ENCODE measurements at regions not wholly inside any gene's neighbourhood (a gene's known extent, or its start where the extent isn't known, plus 50 kb on each side); places are given as distances from the start of the nearest gene placed in this dataset.
"Not testable (repeated sequence)": the region's sequence is repeated elsewhere in the genome, so short reads cannot be mapped to it uniquely, and the experiment has no call there.

DNA sequence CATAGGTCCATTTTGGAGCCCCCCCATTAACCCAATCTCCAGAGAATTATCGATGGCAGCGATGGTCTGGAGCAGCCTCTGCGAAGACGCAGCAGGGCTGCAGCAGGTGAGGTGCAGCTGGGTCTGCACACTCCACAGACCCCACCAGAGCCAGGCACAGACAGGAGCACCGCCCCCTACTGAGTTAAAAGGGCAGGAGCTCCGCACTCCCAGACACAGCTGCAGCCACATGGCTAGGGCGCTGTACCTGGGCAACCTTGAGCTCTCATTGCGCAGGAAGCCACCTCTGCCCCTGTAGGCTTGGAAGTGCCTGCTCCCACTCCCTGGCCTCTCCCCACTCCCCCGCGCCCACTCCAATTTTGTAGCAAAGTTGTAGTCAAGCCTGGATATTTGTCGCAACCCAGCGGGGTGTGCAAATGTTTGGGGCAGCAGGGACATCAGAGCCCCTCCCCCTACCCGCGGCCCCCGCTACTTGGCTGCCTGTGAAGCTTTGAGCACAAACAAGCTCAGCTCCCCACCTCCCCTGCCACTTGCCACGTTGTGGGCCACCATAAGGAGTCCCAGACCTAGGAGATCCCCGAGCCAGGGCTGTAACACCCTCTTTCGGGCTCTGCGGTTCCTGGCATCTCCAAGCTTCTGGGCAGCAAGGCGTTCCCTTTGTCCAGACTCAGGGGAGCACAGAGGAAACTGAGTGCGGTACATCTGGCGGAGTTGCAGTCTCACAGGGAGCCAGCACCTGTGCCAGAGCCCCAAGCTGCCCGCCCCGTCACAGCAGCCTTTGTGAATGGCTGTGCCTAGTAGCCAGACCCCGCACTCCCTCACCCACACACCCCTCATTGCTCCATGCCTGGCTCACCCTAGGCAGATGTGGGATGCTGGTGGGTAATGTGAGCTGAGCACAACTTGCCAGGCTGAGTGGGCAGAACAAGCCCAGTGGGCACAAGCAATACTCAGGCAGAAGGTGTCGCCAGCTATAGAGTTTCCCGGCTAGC lies 949.7 kb upstream of the SLITRK1 start:
- DNase-seq, result no peak

DNA sequence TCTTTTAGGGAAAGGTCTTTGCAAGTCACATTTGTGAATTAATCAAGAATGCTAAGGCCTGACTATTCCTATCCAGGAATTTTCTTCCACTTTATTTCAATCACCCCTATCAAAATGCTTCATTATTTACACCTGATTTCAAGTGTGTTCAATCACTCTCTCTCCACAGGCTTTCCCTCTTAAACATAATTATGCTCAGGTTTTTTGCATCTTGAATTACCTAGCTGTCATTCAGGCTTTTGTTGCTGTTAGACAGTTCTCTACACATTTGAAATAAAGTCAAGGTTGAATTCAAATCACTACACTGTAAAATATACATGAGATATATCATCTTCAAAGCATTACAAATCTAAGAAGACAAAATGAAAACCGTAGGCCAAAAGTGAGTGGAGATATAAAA lies 941.3 kb upstream of the SLITRK1 start:
- DNase-seq, result no peak

DNA sequence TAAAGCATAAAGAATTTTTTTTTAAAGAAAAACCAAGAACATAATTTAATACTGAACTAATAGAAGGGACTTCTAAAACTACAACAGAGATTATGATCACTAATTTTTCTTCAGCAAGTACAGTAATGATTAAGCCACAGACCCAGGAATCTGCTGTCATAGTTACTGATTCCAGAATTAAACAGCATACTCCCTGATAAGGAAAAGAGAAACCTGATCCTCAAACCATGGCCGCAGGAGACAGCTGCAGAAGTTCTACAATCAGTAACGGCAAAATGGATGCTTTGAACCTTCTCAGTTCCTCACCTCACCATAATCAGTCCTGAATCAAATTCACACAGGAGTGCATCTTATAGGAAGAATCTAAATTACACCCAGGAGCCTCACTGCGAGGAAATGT lies 939.0 kb upstream of the SLITRK1 start:
- no peak for DNase-seq

DNA sequence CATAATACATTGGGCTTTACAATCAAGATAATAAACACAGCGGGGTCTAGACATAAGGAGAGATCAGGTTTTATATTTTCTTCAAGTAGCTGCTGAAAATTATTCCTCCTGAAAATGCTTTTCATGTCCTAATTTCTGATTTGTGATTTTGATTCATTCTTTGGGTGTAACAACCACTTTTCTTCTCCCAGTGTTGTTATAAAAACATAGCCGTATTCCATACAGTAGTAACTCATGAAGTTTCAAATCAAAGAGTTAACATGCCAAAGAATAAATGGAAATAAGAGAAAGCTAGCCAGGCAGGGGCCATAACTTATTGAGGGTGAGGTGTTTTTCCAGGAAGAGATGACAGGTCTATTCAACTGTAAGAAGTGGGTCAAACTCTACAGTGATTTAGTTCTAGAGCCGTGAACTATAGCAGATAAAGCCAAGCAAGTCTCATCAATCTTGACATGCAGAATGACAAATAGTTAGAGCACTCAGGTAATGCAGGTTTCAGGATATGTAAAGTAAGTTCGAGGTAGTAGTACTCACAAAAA lies 934.4 kb upstream of the SLITRK1 start:
- no peak for DNase-seq

DNA sequence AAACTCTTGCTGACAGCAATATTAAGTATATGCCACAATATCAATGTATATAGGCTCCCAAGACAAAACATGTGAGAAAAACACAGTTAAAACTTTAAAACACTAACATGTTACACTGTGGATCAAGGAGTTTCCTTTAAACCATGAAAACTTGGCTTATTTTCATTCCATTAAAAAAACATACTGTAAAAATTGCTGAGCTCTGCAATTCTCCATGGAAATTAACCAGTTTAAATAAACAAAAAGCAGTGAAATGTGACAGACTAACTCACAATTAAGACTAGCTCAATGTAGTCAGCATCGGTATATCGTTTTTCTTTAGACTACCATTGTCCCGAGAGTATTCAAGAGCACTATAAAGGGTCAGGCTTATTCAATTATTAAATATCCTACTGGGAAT lies 930.5 kb upstream of the SLITRK1 start:
- DNase-seq, result no peak

DNA sequence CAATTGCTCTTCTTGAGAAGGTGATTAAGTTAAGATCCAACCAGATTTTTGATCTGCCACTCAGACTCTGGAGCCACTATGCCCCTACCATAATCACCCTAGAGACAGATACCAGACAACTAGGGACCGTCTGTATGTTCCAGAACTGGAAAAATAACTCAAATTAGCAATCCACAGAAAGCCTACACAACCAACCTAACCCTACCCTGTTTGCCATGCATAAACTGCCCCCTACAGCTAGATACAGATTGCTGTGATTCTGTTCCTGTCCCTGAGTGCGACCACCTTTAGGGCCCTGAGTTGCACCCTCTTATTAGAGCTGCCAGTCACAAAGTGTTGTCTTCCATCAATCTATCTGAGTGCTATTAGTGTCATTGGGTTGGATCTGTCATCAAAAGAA lies 929.8 kb upstream of the SLITRK1 start:
- DNase-seq, result no peak

DNA sequence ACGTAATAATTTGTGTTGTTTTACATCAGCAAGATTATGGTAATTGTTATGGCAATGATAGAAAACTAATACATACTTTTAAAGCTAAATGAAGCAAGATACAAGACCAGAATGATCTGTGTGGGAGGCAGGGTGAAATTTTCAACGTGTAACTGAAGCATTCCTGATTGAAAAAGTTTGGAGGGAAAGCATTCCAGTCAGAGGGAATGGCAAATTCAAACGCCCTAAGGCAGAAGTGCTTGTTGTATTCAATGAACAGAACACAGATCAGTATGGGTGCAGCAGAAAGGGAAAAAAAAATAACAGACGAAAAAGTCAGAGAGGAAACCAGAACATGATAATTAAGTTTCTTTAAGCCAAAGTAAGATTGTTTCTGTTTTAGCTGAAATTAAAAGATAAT lies 928.5 kb upstream of the SLITRK1 start:
- no peak for DNase-seq

DNA sequence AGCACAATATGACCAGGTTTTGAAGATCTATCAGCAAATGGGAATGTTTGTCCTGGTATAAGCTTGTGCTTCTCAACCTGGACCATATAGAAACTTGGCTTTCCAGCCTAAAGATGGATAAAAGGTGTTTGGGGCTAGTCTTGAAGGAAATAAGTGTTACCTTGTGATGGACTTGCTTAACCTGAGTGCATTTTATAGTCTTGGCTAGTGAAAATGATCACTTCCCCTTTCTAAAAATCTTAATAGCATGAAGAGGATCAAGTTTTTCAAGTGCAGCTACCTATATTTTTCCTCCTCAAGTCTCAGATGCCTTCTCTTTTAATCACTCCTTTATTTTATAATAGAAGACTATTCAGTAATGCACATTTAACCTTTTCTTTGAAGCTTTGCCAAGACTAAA lies 919.8 kb upstream of the SLITRK1 start:
- DNase-seq, result no peak

DNA sequence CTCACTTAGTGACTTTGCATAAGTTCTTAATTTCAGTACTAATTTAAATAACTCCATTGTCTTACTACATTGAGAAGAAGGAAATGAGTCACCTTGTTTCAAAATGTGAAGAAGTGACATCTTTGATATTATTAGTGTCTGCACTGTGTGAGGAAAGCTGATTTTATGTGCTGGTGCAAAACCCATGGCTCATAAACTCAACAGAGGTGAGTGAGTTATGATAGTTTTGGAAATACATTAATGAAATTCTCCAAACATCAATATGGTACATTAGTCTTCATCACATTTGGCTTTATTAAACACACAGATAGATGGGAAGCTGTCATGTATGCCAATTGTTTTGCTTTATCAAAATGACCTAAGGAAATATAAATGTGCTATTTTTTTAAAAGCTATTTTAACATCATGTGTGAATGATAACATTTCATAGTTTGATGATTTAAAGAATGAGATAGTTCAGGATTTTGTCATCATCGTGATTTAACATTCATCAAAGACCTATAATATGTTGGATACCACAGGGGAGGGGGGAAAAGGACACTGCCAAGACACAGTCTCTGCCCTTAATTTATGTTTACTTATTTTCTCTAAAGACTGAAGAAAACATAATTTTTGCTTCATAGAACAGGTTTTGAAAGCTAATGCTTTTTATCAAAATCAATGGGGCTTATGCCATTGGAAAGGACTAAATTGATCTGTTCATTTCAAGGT lies 902.3 kb upstream of the SLITRK1 start:
- DNase-seq, result no peak

DNA sequence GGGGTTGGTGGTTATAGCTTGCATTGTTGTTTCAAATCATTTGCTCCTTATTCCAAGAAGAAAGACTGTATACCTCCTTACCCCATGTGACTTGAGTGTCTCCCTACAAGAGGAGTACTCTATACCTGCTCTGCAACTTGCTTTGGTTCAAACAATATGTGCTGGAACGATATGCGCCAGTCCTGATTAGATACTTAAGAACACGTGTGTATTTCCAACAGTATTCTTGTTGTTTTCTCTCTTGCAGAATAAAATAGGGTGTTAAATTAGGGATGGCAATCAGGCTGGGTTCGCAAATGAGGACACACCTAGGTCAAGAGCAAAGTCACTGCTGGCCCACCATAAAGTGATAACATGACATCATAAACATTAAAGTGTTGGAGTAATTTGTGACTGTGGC lies 895.0 kb upstream of the SLITRK1 start:
- no peak for DNase-seq

DNA sequence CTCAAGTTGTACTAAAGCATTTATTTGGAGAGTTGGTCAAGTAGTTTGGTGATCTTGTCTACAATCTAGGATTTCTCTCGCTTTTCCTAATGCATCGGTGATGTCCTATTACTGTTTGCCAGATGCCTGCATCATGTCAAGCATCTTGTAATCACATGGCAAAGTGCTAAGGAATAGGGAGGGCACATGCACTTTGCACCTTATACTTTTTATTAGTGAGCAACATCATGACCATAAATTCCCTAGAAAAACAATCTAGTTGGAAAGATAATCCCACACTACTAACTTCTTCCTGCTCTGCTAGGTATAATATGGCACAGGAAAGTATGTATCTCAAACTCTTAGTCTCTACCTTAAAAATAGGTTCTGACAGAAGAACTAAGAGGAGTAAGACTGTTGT lies 894.3 kb upstream of the SLITRK1 start:
- DNase-seq, result no peak

DNA sequence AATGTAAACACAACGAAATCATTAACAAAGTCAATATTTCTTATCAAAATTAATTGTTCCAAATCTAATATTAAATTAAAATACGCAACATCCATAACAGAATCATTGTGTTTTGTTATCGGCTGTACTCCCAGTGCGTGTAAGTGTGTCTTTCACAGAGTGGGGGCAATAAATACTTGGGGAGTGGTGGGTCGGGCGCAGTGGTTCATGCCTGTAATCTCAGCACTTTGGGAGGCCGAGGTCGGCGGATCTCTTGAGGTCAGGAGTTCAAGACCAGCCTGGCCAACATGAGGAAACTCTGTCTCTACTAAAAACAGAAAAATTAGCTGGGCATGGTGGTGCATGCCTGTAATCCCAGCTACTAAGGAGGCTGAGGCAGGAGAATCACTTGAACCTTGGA lies 893.6 kb upstream of the SLITRK1 start:
- not testable (repeated sequence) for DNase-seq

DNA sequence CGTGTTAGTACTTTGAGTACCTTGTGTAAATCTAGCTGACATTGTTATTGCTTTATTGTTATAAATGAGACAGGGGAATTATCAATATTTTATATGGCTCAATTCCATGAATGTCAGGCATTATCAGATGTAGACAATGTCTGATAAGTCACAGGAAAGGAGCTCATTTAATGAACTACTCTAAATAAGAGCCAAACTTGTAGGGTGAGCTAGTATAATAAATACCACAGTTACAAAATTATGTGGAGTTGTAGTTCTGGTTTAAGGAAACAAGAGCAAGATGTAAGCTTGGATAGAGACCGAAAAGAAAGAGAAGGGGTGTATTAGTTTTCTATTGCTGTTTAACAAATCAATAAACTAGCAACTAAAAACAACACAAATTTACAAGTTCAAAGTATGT lies 891.8 kb upstream of the SLITRK1 start:
- DNase-seq, result no peak

DNA sequence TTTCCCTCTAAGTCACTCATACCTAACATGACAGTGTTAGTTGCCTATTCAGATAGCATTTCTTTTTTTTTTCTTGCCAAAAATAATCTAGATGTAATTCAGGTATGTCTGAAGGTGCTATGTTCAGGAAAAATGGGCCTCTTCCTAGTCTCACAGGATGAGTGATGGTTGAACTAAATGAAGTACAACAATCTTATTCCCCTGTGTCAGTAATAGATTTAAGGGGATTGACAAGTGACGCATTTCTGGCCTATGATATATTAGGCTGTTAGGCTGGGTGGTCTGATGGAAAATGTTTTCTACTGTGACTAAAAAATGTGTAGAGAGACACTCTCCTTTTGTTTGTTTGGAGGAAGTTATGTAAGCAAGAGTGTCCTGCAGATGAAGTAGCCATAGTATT lies 878.7 kb upstream of the SLITRK1 start:
- no peak for DNase-seq

DNA sequence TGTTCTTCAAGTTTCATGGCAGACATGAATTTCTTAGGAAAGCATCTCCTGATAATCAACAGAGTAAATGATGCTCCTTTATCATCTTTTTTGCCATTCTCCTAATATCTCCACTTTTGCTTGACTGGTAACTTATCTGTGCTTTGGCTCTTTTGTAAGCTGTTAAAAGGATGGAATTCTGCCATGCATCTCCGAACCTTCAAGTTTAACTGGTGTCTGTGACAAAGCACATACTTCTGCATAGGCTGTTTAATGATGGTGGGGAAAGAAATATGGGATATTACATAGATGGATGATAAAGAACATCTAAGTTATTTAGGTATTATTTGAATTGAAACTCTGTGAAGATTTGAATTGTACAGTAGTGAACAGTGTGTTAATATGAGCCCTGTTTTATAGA lies 866.9 kb upstream of the SLITRK1 start:
- no peak for DNase-seq

DNA sequence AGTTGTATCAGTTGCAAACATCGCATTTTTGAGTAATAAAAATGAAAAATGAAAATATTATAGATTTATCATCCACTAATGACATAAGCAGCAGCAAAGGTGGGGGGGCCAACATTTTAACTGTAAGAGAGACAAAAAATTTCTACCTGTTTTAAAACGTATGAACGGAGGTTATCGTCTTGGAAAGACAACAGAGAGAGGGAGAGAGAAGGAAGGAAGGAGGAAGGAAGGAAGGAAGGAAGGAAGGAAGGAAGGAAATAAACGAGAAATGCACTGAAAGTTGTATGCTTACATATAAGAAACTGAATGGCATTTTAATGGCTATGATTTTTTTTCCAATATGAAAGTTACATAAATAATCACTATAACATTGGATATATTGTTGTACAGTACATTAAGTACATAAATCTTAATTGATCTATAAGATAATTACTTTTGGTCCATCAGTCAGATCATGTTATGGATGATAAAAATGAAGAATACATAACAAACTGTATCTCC lies 862.8 kb upstream of the SLITRK1 start:
- DNase-seq, result no peak

DNA sequence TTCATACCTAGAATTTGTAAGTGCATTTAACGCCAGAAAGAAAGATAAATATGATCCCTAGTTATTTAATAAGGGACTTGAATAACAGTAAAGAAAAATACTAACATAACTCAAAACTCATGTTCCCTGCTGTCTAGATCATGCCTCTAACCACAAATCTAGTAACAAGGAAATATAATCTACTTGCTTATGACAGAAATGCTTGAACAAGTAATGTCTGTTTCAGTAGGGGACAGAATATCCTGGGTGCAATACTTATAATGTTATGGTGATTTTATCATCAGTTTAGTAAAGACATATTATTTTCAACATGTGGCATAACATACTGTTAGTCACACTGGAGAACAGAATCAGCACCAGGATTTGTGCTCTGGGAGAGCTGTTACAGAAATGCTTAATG lies 861.9 kb upstream of the SLITRK1 start:
- DNase-seq, result no peak

DNA sequence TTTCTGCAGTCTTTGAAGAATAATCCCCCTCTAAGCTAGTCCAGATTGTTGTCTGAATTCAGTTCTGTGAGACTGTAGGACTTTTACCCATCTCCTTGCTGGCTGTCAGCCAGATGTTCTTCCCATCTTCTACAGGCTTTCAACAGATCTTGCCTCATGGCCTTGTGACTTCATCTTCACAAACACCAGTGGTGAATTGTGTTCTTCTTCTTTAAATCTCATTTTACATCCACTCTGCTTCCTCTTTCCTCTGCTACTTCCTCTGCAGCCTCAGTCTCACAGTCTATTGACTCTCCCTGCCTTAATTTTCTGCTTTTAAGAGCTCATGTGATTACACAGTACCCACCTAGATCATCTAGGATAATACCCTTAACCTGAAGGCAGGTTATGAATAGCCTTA lies 859.0 kb upstream of the SLITRK1 start:
- no peak for DNase-seq

DNA sequence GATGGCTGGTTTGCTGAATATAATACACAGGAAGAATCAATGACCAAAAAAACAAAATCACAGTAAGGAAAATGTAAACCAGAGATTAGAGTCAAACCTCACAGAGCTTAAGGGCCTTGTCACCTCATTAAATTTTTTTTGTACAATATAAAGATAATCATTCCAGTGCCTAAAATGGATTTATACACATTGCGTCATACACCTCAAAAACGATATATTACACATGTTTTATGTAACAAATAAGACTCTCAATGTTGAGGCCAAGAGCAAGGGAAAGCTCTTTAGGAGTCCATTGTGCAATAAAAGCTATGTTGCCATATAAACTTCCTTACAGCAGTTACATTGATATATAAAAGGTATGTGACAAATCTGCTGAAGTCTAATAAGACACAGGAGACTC lies 856.7 kb upstream of the SLITRK1 start:
- no peak for DNase-seq

DNA sequence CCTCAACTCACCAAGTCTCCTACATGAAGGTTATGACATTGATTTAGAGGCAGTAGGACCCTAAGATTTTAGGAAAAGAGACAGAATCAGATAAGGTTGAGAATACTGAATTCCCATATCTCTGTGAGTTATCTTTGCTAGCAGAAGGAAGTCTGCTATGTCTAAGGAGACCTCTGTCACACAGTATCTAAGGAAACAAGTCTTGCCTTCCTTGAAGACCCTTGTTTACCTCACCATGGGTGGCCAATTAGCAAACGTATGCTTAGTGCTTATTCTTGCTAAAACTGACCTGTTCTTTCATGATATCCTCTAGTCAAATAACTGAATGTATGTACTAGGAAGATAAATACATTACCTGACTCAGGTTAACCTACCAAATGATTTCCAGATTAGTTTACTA lies 855.4 kb upstream of the SLITRK1 start:
- DNase-seq, result no peak

DNA sequence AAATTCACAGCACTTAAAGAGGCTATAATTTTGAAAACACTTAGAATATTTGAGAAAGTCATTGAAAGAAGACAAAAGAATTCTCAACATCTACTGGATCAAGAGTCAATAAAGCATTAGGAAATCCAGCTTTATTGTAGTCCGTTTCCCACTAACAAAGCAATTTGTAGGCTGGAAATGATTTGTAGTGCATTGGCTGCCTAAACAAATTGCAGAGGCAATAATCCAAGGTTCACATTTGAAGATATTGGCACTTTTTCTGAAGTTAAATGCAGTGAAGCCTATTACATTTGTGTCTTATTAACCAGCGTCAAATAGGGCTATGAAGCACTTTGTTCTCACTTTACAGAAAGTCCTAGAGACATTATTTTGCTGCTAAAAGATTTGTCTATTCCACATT lies 848.1 kb upstream of the SLITRK1 start:
- DNase-seq, result no peak

DNA sequence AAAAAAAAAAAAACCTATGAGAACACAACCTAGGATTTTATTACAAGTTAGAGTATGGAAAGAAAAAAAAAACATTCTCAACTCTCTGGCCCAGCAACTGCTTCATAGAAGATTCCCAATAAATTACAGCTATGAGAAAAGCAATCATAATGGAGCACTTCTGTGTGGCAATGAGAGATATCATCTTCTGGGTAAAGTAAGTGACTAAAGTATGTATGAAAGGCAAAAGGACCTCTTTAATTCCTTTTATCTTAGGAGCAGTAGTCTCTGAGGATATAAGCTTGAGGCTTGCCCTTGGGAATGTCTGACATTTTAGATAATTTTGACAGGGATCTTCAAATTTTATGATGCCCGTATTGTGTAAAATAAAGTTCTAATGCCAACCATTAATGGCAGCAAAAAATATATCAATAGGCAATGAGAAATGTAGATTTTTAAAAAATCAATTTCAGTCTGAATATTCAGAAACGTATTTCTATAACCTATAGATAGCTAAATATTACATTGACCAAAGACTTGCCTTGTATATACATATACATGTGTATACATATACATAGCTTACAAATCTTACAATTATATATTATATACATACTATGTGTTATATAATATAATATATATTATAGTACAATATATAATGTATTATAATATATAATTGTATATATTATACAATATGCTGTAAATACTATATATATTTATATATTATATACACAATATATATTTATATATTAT lies 823.9 kb upstream of the SLITRK1 start:
- no peak for DNase-seq

DNA sequence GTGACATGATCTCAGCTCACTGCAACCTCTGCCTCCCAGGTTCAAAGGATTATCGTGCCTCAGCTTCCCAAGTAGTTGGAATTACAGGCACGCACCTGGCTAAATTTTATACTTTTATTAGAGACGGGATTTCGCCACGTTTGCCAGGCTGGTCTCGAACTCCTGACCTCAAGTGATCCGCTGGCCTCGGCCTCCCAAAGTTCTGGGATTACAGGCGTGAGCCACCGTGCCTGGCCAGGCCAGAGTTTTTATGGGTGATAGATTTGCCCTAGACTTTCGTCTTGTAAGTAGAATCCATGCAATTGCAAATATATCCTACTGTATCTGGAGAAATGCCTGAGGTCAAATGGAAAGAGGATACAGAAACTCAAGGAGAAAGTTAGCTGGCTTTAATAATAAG lies 819.9 kb upstream of the SLITRK1 start:
- DNase-seq, result no peak
